ENCODE measurements at regions not wholly inside any gene's neighbourhood (a gene's known extent, or its start where the extent isn't known, plus 50 kb on each side); places are given as distances from the start of the nearest gene placed in this dataset.
A peak's percentile ranks its signal among the peaks of the same experiment; 100 is the strongest.

GRCh38 chr17:71899317-71899716 lies 221.5 kb upstream of the SOX9 start:
- Histone ChIP-seq H3K56ac (ENCODE audit: extremely low read depth, insufficient read depth, low read length) (no peak overlapping the region), H3K14ac (replicated peaks; ENCODE audit: low read depth, low read length) (no peak overlapping the region), H3K27me3 (ENCODE audit: control insufficient read depth, insufficient read depth, low read length) (no peaks in the 10 kb centered on the region), H3K4me1 (ENCODE audit: control insufficient read depth, insufficient read depth, low read length) (peaks cover 5% of the 10 kb centered on the region), H3K4me2 (ENCODE audit: low read depth, low read length) (no peak overlapping the region), H2BK20ac (ENCODE audit: low read depth, low read length) (no peak overlapping the region), H2BK120ac (ENCODE audit: low read depth, low read length) (no peak overlapping the region), H2BK5ac (ENCODE audit: low read depth, low read length, poor library complexity, severe bottlenecking) (no peak overlapping the region), H3K9me3 (ENCODE audit: control insufficient read depth, insufficient read depth, low read length) (no peaks in the 10 kb centered on the region), H4K5ac (ENCODE audit: low read depth, low read length) (no peak overlapping the region), H3K9me1 (ENCODE audit: insufficient read depth, low read length) (no peaks in the 10 kb centered on the region), H2AK5ac (ENCODE audit: low read depth, low read length) (no peak overlapping the region), H4K8ac (ENCODE audit: low read depth in 2 of 2, low read length in 2 of 2) (no peak overlapping the region), H2BK15ac (ENCODE audit: low read depth, low read length) (no peak overlapping the region), H2AFZ (replicated peaks; ENCODE audit: low read length, poor library complexity) (no peak overlapping the region), H2AK9ac (replicated peaks; ENCODE audit: low read depth, low read length, poor library complexity) (no peak overlapping the region), H3K4ac (ENCODE audit: low read depth, low read length) (no peak overlapping the region), H4K91ac (ENCODE audit: insufficient read depth, low read depth, low read length) (no peak overlapping the region), H3K9ac (ENCODE audit: low read depth, low read length) (no peak overlapping the region), H3K36me3 (ENCODE audit: control insufficient read depth, insufficient read depth, low read length) (no peaks in the 10 kb centered on the region), H4K20me1 (ENCODE audit: insufficient read depth, low read length) (no peaks in the 10 kb centered on the region), H3K27ac (ENCODE audit: insufficient read depth, low read length) (no peak overlapping the region), H3K4me3 (ENCODE audit: insufficient read depth, low read depth, low read length) (no peak overlapping the region), H3K18ac (ENCODE audit: low read depth, low read length) (no peak overlapping the region), H3K79me1 (ENCODE audit: low read depth in 1 of 2, low read length in 2 of 2) (no peaks in the 10 kb centered on the region), H3K23ac (ENCODE audit: low read depth, low read length) (no peak overlapping the region)
- ATAC-seq (ENCODE audit: low read depth) = no peak
- ChIA-PET POLR2A (ENCODE audit: unreplicated experiment) (no interaction called here), CTCF (no interaction called here)
- BruUV-seq (replicated peaks) = no TSS peak
- no CpG with 5 or more reads among the region's 4 CpGs for WGBS, 2 experiments (ENCODE audit: extremely low coverage in 2 of 2, insufficient read length in 1 of 2)
- intact Hi-C loops (cut with micrococcal nuclease) (no loop called here), dilution Hi-C loops (cut with HindIII; ENCODE audit: low sequenced_read_pairs, unreplicated experiment) (no loop called here), in situ Hi-C loops (cut with MboI; ENCODE audit: low sequenced_read_pairs) (no loop called here)
- peak; percentile 59 for DNase-seq
- TF ChIP-seq USF2 (IDR thresholded peaks at IDR 0.05; ENCODE audit: low read depth, low read length) (no peak), FOS (IDR thresholded peaks at IDR 0.05; ENCODE audit: low read depth, low read length) (no peak), ELK1 (IDR thresholded peaks at IDR 0.05; ENCODE audit: borderline replicate concordance, low read depth, low read length) (no peak), MAFK (IDR thresholded peaks at IDR 0.05; ENCODE audit: low read depth, low read length) (no peak), RAD21 (IDR thresholded peaks at IDR 0.05; ENCODE audit: low read length) (no peak), NFE2L2 (IDR thresholded peaks at IDR 0.05; ENCODE audit: low read depth, low read length) (no peak), MXI1 (IDR thresholded peaks at IDR 0.05; ENCODE audit: borderline replicate concordance, low read depth, low read length) (no peak), RCOR1 (IDR thresholded peaks at IDR 0.05; ENCODE audit: insufficient replicate concordance, low read length) (no peak), SMC3 (IDR thresholded peaks at IDR 0.05; ENCODE audit: low read depth, low read length) (no peak), BHLHE40 (IDR thresholded peaks at IDR 0.05; ENCODE audit: low read depth, low read length) (no peak), MAZ (IDR thresholded peaks at IDR 0.05; ENCODE audit: borderline replicate concordance, low read depth, low read length) (no peak), POLR2A (IDR thresholded peaks at IDR 0.05; ENCODE audit: low read depth, low read length) (no peak), CEBPB (IDR thresholded peaks at IDR 0.05; ENCODE audit: low read depth, low read length) (no peak), CHD1 (IDR thresholded peaks at IDR 0.05; ENCODE audit: low read depth, low read length) (no peak), RFX5 (IDR thresholded peaks at IDR 0.05; ENCODE audit: low read depth, low read length) (no peak)
- TF ChIP-seq, protein P1, sequence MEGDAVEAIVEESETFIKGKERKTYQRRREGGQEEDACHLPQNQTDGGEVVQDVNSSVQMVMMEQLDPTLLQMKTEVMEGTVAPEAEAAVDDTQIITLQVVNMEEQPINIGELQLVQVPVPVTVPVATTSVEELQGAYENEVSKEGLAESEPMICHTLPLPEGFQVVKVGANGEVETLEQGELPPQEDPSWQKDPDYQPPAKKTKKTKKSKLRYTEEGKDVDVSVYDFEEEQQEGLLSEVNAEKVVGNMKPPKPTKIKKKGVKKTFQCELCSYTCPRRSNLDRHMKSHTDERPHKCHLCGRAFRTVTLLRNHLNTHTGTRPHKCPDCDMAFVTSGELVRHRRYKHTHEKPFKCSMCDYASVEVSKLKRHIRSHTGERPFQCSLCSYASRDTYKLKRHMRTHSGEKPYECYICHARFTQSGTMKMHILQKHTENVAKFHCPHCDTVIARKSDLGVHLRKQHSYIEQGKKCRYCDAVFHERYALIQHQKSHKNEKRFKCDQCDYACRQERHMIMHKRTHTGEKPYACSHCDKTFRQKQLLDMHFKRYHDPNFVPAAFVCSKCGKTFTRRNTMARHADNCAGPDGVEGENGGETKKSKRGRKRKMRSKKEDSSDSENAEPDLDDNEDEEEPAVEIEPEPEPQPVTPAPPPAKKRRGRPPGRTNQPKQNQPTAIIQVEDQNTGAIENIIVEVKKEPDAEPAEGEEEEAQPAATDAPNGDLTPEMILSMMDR (conservative IDR thresholded peaks at IDR 0.05; ENCODE audit: low read depth, low read length) = no peak

All from IMR-90 (cell line).